Mucosa of rectum (tissue), 2 donors: ENCODE measurements at regions not wholly inside any gene's neighbourhood (a gene's known extent, or its start where the extent isn't known, plus 50 kb on each side); places are given as distances from the start of the nearest gene placed in this dataset.

ENCODE experiments used
- H3K27ac ChIP-seq, 2 donors: one replicate each; pipeline ENCODE4 v1.7.0; 2013; ENCODE audit warnings: inconsistent platforms in 2 of 2, low read depth in 2 of 2, low read length in 2 of 2
- H3K27me3 ChIP-seq, 2 donors: one replicate each; pipeline ENCODE4 v1.7.0; 2013; ENCODE audit warnings: low read length in 2 of 2; ENCODE audit not compliant: control insufficient read depth in 2 of 2, insufficient read depth in 2 of 2
- H3K36me3 ChIP-seq, 2 donors: one replicate each; pipeline ENCODE4 v1.7.0; 2013; ENCODE audit warnings: low read length in 2 of 2; ENCODE audit not compliant: control insufficient read depth in 2 of 2, insufficient read depth in 2 of 2
- H3K4me1 ChIP-seq, 2 donors: one replicate each; pipeline ENCODE4 v1.7.0; 2013; ENCODE audit warnings: low read length in 2 of 2, mild to moderate bottlenecking in 1 of 2; ENCODE audit not compliant: control insufficient read depth in 2 of 2, insufficient read depth in 2 of 2
- H3K4me3 ChIP-seq, 2 donors: one replicate each; pipeline ENCODE4 v1.7.0; 2013; ENCODE audit warnings: low read length in 2 of 2
- H3K9ac ChIP-seq, 2 donors: one replicate each; pipeline ENCODE4 v1.7.0; 2013; ENCODE audit warnings: low read length in 2 of 2, low read depth in 1 of 2, mild to moderate bottlenecking in 1 of 2
- H3K9me3 ChIP-seq, 2 donors: one replicate each; pipeline ENCODE4 v1.7.0; 2013; ENCODE audit warnings: low read length in 2 of 2; ENCODE audit not compliant: control insufficient read depth in 2 of 2
- donor health status: healthy.
- donor health status: Normal muscosa, but diverticular disease.

GRCh38 chr13:68291595-68291994 lies 1061.5 kb upstream of the PCDH9 start:
- Histone ChIP-seq H3K27ac (no peak overlapping the region), H3K4me1 (no peaks in the 10 kb centered on the region), H3K9me3 (no peaks in the 10 kb centered on the region), H3K4me3 (no peak overlapping the region), H3K36me3 (no peaks in the 10 kb centered on the region), H3K27me3 (no peaks in the 10 kb centered on the region), H3K9ac (no peak overlapping the region)

GRCh38 chr13:68275758-68276157 lies 1045.6 kb upstream of the PCDH9 start:
- Histone ChIP-seq H3K9me3 (no peaks in the 10 kb centered on the region), H3K4me1 (no peaks in the 10 kb centered on the region), H3K27ac (no peak overlapping the region), H3K4me3 (no peak overlapping the region), H3K36me3 (no peaks in the 10 kb centered on the region), H3K27me3 (no peaks in the 10 kb centered on the region), H3K9ac (no peak overlapping the region)

DNA sequence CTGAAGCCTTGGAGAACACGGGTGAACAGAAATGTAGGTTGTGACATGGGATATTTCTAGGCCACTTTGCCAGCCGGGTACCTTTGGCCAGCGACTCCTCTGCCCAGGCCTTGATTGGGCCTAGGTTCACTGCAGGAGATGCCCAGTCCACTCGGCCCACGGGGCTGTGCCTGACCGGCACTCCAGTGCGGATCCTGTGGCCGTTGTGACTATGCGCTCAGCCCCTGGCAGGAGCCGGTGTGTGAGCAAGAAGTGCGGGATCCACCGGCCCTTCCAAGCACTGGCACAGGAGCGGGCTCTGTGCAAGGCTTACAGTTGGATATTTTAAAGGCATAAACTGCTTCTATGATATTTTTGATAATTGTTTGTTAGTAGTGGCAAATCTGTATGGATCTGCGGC lies 1042.5 kb upstream of the PCDH9 start:
- Histone ChIP-seq H3K9ac (no peak overlapping the region), H3K9me3 (no peaks in the 10 kb centered on the region), H3K4me3 (no peak overlapping the region), H3K4me1 (no peaks in the 10 kb centered on the region), H3K36me3 (no peaks in the 10 kb centered on the region), H3K27me3 (no peaks in the 10 kb centered on the region), H3K27ac (no peak overlapping the region)

DNA sequence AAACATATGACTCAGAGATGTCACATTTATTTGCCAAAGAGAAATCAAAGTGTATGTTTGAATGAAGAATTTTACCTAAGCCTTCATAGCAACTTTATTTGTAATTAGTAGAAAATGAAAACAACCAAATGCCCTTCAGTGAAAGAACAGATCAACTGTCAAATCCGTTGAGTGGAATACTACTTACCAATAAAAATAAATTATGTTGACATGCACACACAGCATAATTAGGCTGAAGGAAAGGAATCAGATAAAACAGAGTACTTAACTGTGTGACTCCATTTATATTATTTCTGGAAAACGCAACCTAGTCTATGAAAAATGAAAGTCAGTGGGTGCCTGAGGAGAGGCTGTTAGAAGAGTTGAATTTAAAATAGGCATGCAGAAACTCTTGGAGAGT lies 1034.6 kb upstream of the PCDH9 start:
- Histone ChIP-seq H3K9me3 (no peaks in the 10 kb centered on the region), H3K4me3 (no peak overlapping the region), H3K9ac (no peak overlapping the region), H3K36me3 (no peaks in the 10 kb centered on the region), H3K4me1 (no peaks in the 10 kb centered on the region), H3K27ac (no peak overlapping the region), H3K27me3 (no peaks in the 10 kb centered on the region)

- Histone ChIP-seq H3K36me3 (no peaks in the 10 kb centered on the region), H3K4me3 (no peak overlapping the region), H3K9ac (no peak overlapping the region), H3K27me3 (no peaks in the 10 kb centered on the region), H3K4me1 (no peaks in the 10 kb centered on the region), H3K9me3 (no peaks in the 10 kb centered on the region), H3K27ac (no peak overlapping the region)
Measured at GRCh38 chr13:68261105-68261504, 1031.0 kb upstream of the PCDH9 start.

- Histone ChIP-seq H3K4me1 (no peaks in the 10 kb centered on the region), H3K27ac (no peak overlapping the region), H3K36me3 (no peaks in the 10 kb centered on the region), H3K27me3 (no peaks in the 10 kb centered on the region), H3K4me3 (no peak overlapping the region), H3K9ac (no peak overlapping the region), H3K9me3 (no peaks in the 10 kb centered on the region)
Measured at GRCh38 chr13:68257111-68257842, 1027.1 kb upstream of the PCDH9 start.

GRCh38 chr13:68254151-68254550 lies 1024.0 kb upstream of the PCDH9 start:
- Histone ChIP-seq H3K4me1 (no peaks in the 10 kb centered on the region), H3K9me3 (no peaks in the 10 kb centered on the region), H3K36me3 (no peaks in the 10 kb centered on the region), H3K9ac (no peak overlapping the region), H3K4me3 (no peak overlapping the region), H3K27ac (no peak overlapping the region), H3K27me3 (no peaks in the 10 kb centered on the region)

DNA sequence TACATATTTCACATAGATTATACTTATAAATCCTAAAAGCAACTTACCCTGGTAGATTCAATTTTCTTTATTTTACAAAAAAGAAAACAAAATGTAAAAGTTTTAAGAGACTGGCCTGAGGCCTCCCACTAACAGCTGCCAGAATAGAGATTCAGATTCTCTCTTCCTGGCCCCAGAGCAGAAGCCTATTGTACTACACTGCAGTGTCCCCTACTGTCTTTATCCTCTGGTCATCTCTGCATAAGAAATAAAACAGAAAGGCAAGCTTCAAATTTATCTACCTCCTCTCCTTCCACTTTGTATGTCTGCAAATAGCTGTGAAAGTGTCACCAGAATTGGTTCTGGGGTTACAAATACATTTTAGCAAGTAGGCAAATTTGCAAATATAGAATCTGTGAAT lies 1004.1 kb upstream of the PCDH9 start:
- Histone ChIP-seq H3K9ac (no peak overlapping the region), H3K4me3 (no peak overlapping the region), H3K4me1 (no peaks in the 10 kb centered on the region), H3K36me3 (no peaks in the 10 kb centered on the region), H3K9me3 (no peaks in the 10 kb centered on the region), H3K27ac (no peak overlapping the region), H3K27me3 (no peaks in the 10 kb centered on the region)

DNA sequence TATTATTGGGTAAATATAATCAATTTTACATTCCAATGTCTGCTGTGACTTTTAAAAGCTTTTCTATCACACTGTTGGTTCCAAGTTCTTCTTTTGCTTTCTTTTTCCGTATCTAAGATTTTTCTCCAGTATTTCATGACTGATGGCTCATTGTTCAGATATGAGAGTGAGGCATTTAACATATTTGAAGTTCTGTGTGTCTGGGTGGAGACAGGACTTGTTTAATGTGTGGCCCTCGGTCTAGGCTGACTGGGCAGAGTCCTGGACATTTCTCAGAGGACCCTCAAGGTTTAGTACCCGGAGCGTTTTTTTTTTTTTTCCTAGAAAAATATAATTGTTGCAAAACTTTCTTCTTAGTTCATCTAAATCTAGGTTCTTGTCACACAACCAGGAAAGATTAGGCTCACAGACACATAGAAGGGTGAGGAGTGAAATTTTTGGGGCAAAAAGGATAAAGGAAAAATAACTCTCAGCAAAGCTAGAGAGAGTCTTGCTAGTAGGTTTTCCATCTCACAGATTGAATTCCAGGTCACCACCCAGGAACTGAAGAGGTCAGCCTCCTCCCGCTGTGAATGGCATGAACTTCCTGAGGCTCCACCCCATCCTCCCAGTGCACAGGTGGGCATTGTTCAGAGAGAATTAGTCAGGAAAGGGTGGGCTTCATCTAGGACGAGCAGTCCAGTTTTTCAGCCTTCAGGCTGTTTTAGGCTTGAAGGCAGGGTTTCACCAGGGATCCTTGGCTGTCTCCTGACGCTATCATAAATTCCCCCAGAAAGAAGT lies 1002.4 kb upstream of the PCDH9 start:
- Histone ChIP-seq H3K9me3 (no peaks in the 10 kb centered on the region), H3K4me1 (no peaks in the 10 kb centered on the region), H3K4me3 (no peak overlapping the region), H3K27me3 (no peaks in the 10 kb centered on the region), H3K9ac (no peak overlapping the region), H3K36me3 (no peaks in the 10 kb centered on the region), H3K27ac (no peak overlapping the region)

DNA sequence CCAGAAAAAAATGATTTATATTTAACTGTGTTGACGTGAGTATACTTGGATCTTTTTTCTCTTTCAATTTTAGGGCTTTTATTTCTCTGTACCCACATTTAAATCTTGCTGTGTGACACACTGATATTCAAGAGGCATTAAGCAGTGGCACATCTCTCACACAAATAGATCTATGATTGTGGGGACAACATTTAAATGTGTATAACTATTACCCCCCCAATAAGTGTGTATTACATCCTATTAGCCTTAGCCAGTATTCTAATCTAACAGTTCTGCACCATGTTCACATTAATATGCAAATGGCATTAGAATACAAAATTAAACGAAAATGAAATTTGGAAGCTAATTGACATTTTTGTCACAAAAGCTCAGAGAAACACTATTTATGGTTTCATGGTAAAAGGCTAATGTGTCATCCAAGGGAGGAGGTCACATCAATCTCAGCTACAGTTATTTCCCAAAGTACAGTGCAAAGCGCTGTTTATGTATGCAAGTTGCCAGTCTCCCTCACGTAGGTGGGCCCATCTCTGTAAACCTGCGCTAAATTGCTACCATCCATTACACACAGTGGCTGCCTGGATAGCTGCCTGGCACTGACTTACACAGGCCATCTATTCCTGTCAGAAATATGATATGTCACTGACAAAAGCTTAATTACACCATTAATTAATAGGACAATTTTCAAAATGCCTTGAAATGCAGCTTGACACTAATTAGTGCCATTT lies 984.7 kb upstream of the PCDH9 start:
- H3K36me3 ChIP-seq, result no peaks in the 10 kb centered on the region
- H3K4me3 ChIP-seq, result no peak overlapping the region
- H3K27me3 ChIP-seq, result no peaks in the 10 kb centered on the region
- no peaks in the 10 kb centered on the region for H3K9me3 ChIP-seq
- no peak overlapping the region for H3K9ac ChIP-seq
- no peaks in the 10 kb centered on the region for H3K4me1 ChIP-seq
- no peak overlapping the region for H3K27ac ChIP-seq
